Fibroblast of lung (primary cell): ENCODE measurements at regions not wholly inside any gene's neighbourhood (a gene's known extent, or its start where the extent isn't known, plus 50 kb on each side); places are given as distances from the start of the nearest gene placed in this dataset.

Experiments
- DNase-seq, 2 donors: peaks; one replicate each; pipeline versions ENCODE4 v3.0.0 to v3.0.0-alpha.2; 2010; ENCODE audit warnings: low read depth in 2 of 2
- H2AFZ ChIP-seq: 2 replicates; pipeline ENCODE4 v1.5.1; 2012; ENCODE audit warnings: low read length, control low read depth, inconsistent platforms
- H3K27ac ChIP-seq: 2 replicates; pipeline ENCODE4 v1.5.1; 2011; ENCODE audit warnings: low read length, control low read depth; ENCODE audit not compliant: insufficient read depth
- H3K27me3 ChIP-seq: 2 replicates; pipeline ENCODE4 v1.5.1; 2011; ENCODE audit warnings: mild to moderate bottlenecking, low read length; ENCODE audit not compliant: control insufficient read depth, insufficient read depth
- H3K36me3 ChIP-seq: 2 replicates; pipeline ENCODE4 v1.5.1; 2011; ENCODE audit warnings: low read length; ENCODE audit not compliant: control insufficient read depth, insufficient read depth
- H3K4me1 ChIP-seq: 2 replicates; pipeline ENCODE4 v1.5.1; 2011; ENCODE audit warnings: low read length; ENCODE audit not compliant: control insufficient read depth, insufficient read depth; ENCODE audit errors: extremely low read depth
- H3K4me2 ChIP-seq: 2 replicates; pipeline ENCODE4 v1.5.1; 2011; ENCODE audit warnings: low read length, control low read depth; ENCODE audit not compliant: insufficient read depth; ENCODE audit errors: extremely low read depth
- H3K4me3 ChIP-seq, 4 experiments: fragments of 200-600 bp in 1 of 4; sonication (generic) in 1 of 4; replicated peaks in 1 of 4; 2 replicates each; pipeline ENCODE4 v1.5.1; 2011 to 2016; ENCODE audit warnings: low read length in 4 of 4, low read depth in 3 of 4, mild to moderate bottlenecking in 3 of 4, control low read depth in 2 of 4, inconsistent platforms in 1 of 4, mixed read lengths in 1 of 4; ENCODE audit not compliant: insufficient read depth in 1 of 4; ENCODE audit errors: control extremely low read depth in 1 of 4
- H3K79me2 ChIP-seq: 2 replicates; pipeline ENCODE4 v1.5.1; 2012; ENCODE audit warnings: mild to moderate bottlenecking, low read length, inconsistent platforms; ENCODE audit not compliant: control insufficient read depth, insufficient read depth
- H3K9ac ChIP-seq: 2 replicates; pipeline ENCODE4 v1.5.1; 2011; ENCODE audit warnings: mild to moderate bottlenecking, low read length, control low read depth; ENCODE audit not compliant: insufficient read depth
- H3K9me3 ChIP-seq: 2 replicates; pipeline ENCODE4 v1.5.1; 2012; ENCODE audit warnings: low read depth, low read length; ENCODE audit not compliant: control insufficient read depth, insufficient read depth
- H4K20me1 ChIP-seq: 2 replicates; pipeline ENCODE4 v1.5.1; 2011; ENCODE audit warnings: low read length; ENCODE audit not compliant: control insufficient read depth, insufficient read depth; ENCODE audit errors: extremely low read depth
- EZH2 ChIP-seq: IDR thresholded peaks from 2 replicates; pipeline ENCODE4 v1.5.1; 2012; ENCODE audit warnings: low read length, control low read depth, mild to moderate bottlenecking; ENCODE audit errors: missing control alignments
- TF ChIP-seq, protein P1 (sequence below), 2 donors: IDR thresholded peaks in 1 of 2; conservative IDR thresholded peaks in 1 of 2; 1 replicate in 1 of 2; 2 replicates in 1 of 2; pipeline ENCODE4 v1.5.1; 2011 to 2012; ENCODE audit warnings: low read length in 2 of 2, control low read depth in 1 of 2, inconsistent platforms in 1 of 2, low read depth in 1 of 2, mild to moderate bottlenecking in 1 of 2

- no peak for TF ChIP-seq EZH2
- TF ChIP-seq, protein P1, sequence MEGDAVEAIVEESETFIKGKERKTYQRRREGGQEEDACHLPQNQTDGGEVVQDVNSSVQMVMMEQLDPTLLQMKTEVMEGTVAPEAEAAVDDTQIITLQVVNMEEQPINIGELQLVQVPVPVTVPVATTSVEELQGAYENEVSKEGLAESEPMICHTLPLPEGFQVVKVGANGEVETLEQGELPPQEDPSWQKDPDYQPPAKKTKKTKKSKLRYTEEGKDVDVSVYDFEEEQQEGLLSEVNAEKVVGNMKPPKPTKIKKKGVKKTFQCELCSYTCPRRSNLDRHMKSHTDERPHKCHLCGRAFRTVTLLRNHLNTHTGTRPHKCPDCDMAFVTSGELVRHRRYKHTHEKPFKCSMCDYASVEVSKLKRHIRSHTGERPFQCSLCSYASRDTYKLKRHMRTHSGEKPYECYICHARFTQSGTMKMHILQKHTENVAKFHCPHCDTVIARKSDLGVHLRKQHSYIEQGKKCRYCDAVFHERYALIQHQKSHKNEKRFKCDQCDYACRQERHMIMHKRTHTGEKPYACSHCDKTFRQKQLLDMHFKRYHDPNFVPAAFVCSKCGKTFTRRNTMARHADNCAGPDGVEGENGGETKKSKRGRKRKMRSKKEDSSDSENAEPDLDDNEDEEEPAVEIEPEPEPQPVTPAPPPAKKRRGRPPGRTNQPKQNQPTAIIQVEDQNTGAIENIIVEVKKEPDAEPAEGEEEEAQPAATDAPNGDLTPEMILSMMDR (conservative IDR thresholded peaks at IDR 0.05 in 1 of 2, IDR thresholded peaks at IDR 0.05 in 1 of 2; ENCODE audit: low read depth in 1 of 2, low read length in 2 of 2) = no peak
- Histone ChIP-seq H2AFZ (no peak overlapping the region), H4K20me1 (no peaks in the 10 kb centered on the region), H3K9me3 (no peaks in the 10 kb centered on the region), H3K36me3 (no peaks in the 10 kb centered on the region), H3K4me2 (no peak overlapping the region), H3K4me3 (no peak overlapping the region), H3K4me1 (peaks cover 4% of the 10 kb centered on the region), H3K27me3 (no peaks in the 10 kb centered on the region), H3K9ac (no peak overlapping the region), H3K79me2 (no peaks in the 10 kb centered on the region), H3K27ac (no peak overlapping the region)
- peak in 1 of 2 donors; percentile 72 for DNase-seq
Observed at GRCh38 chr5:17019324-17019723, 83.2 kb upstream of the MYO10 start.

- H3K79me2 ChIP-seq = no peaks in the 10 kb centered on the region
- H3K36me3 ChIP-seq = no peaks in the 10 kb centered on the region
- peak overlapping the region; percentile 69 for H3K4me2 ChIP-seq
- H3K4me1 ChIP-seq = peaks cover 8% of the 10 kb centered on the region
- peak overlapping the region; percentile 3 to 45 (median 35) for H3K4me3 ChIP-seq
- peak overlapping the region; percentile 53 for H3K27ac ChIP-seq
- H4K20me1 ChIP-seq = no peaks in the 10 kb centered on the region
- H3K9ac ChIP-seq = no peak overlapping the region
- no peaks in the 10 kb centered on the region for H3K9me3 ChIP-seq
- TF ChIP-seq, protein P1 (conservative IDR thresholded peaks at IDR 0.05 in 1 of 2, IDR thresholded peaks at IDR 0.05 in 1 of 2; ENCODE audit: low read depth in 1 of 2, low read length in 2 of 2) = no peak
- no peak for TF ChIP-seq EZH2
- peak overlapping the region; percentile 59 for H2AFZ ChIP-seq
- no peaks in the 10 kb centered on the region for H3K27me3 ChIP-seq
- DNase-seq = peak in 1 of 2 donors; percentile 58
Observed at GRCh38 chr5:17020678-17021601, 84.9 kb upstream of the MYO10 start.

DNA sequence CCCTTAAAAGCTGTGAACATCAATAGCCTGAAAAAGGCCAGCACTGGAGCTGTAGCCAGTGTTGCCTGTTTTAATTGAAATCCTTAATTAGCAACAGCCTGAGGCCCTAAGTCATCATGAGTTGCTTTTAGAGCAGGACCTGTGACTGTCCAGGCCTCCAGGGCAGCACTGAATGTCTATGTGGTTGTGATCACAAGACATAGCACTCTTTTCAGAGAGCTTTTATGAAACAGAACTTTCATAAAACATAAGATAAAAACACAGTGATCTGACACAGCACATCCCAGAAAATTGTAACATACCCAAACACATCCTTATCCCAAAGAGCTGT lies 85.5 kb upstream of the MYO10 start:
- TF ChIP-seq, protein P1 (conservative IDR thresholded peaks at IDR 0.05 in 1 of 2, IDR thresholded peaks at IDR 0.05 in 1 of 2; ENCODE audit: low read depth in 1 of 2, low read length in 2 of 2) = no peak
- TF ChIP-seq EZH2 = no peak
- Histone ChIP-seq H4K20me1 (no peaks in the 10 kb centered on the region), H3K27me3 (no peaks in the 10 kb centered on the region), H3K9me3 (no peaks in the 10 kb centered on the region), H3K4me3 (no peak overlapping the region), H3K4me2 (no peak overlapping the region), H3K36me3 (no peaks in the 10 kb centered on the region), H3K9ac (no peak overlapping the region), H3K4me1 (peaks cover 8% of the 10 kb centered on the region), H3K79me2 (no peaks in the 10 kb centered on the region), H2AFZ (peak overlapping the region; percentile 1), H3K27ac (no peak overlapping the region)
- DNase-seq = no peak
